HepG2 (cell line): ENCODE measurements at regions not wholly inside any gene's neighbourhood (a gene's known extent, or its start where the extent isn't known, plus 50 kb on each side); places are given as distances from the start of the nearest gene placed in this dataset.

Experiments used
- BRF2 ChIP-seq: sonication (generic); formaldehyde crosslinking; IDR thresholded peaks from 2 replicates; pipeline ENCODE4 v1.8.1; 2022; ENCODE audit warnings: mild to moderate bottlenecking, missing genetic modification reagents
- CTCF ChIP-seq: sonication (generic); formaldehyde crosslinking; IDR thresholded peaks from 2 replicates; pipeline ENCODE4 v1.5.0; 2020; ENCODE audit warnings: mild to moderate bottlenecking, missing genetic modification reagents, moderate library complexity
- MEIS1 ChIP-seq: sonication (generic); formaldehyde crosslinking; IDR thresholded peaks from 2 replicates; pipeline ENCODE4 v1.9.0; 2021; ENCODE audit warnings: mild to moderate bottlenecking, missing genetic modification reagents, moderate library complexity, borderline replicate concordance

- no peak for TF ChIP-seq CTCF
- no peak for TF ChIP-seq MEIS1
- no peak for TF ChIP-seq BRF2
Observed at GRCh38 chr2:238739668-238740067, 108.2 kb upstream of the TWIST2 start.
